KMS-11 (cell line): ENCODE measurements at regions not wholly inside any gene's neighbourhood (a gene's known extent, or its start where the extent isn't known, plus 50 kb on each side); places are given as distances from the start of the nearest gene placed in this dataset.

Experiments
- H2AFZ ChIP-seq: fragments of 200-600 bp; sonication (generic); 2 replicates; pipeline ENCODE4 v1.6.1; 2016; ENCODE audit warnings: antibody characterized with exemption, mixed run types, low read depth
- H3K27ac ChIP-seq: fragments of 200-600 bp; sonication (generic); 2 replicates; pipeline ENCODE4 v1.6.1; 2016; ENCODE audit warnings: mild to moderate bottlenecking, mixed run types
- H3K27me3 ChIP-seq: fragments of 200-600 bp; sonication (generic); 2 replicates; pipeline ENCODE4 v1.6.1; 2017; ENCODE audit warnings: mild to moderate bottlenecking, low read depth, mixed run types, moderate library complexity; ENCODE audit not compliant: insufficient read depth
- H3K36me3 ChIP-seq: fragments of 200-600 bp; sonication (generic); 2 replicates; pipeline ENCODE4 v1.6.1; 2017; ENCODE audit warnings: mild to moderate bottlenecking, mixed run types; ENCODE audit not compliant: insufficient read depth
- H3K4me1 ChIP-seq: fragments of 200-600 bp; sonication (generic); 2 replicates; pipeline ENCODE4 v1.6.1; 2016; ENCODE audit warnings: mild to moderate bottlenecking, low read depth, mixed run types; ENCODE audit not compliant: poor library complexity, severe bottlenecking
- H3K4me2 ChIP-seq: fragments of 200-600 bp; sonication (generic); 2 replicates; pipeline ENCODE4 v1.7.0; 2016; ENCODE audit warnings: mild to moderate bottlenecking, mixed run types
- H3K4me3 ChIP-seq: fragments of 200-600 bp; sonication (generic); IDR thresholded peaks from 2 replicates; pipeline ENCODE4 v1.6.1; 2017; ENCODE audit warnings: low read depth, low read length, mixed read lengths; ENCODE audit not compliant: insufficient read depth
- H3K79me2 ChIP-seq: fragments of 200-600 bp; sonication (generic); 2 replicates; pipeline ENCODE4 v1.6.1; 2016; ENCODE audit warnings: low read depth, mixed run types; ENCODE audit not compliant: insufficient read depth
- H3K9ac ChIP-seq: fragments of 200-600 bp; sonication (generic); 2 replicates; pipeline ENCODE4 v1.6.1; 2016; ENCODE audit warnings: mild to moderate bottlenecking, mixed run types
- H4K20me1 ChIP-seq: fragments of 200-600 bp; sonication (generic); 2 replicates; pipeline ENCODE4 v1.6.1; 2016; ENCODE audit warnings: mild to moderate bottlenecking, mixed run types; ENCODE audit not compliant: insufficient read depth
- TF ChIP-seq, protein P1 (sequence below): fragments of 200-600 bp; sonication (generic); conservative IDR thresholded peaks from 2 replicates; pipeline ENCODE4 v1.6.1; 2017; ENCODE audit warnings: low read depth, mild to moderate bottlenecking, antibody characterized with exemption, low read length, moderate library complexity, mixed read lengths

DNA sequence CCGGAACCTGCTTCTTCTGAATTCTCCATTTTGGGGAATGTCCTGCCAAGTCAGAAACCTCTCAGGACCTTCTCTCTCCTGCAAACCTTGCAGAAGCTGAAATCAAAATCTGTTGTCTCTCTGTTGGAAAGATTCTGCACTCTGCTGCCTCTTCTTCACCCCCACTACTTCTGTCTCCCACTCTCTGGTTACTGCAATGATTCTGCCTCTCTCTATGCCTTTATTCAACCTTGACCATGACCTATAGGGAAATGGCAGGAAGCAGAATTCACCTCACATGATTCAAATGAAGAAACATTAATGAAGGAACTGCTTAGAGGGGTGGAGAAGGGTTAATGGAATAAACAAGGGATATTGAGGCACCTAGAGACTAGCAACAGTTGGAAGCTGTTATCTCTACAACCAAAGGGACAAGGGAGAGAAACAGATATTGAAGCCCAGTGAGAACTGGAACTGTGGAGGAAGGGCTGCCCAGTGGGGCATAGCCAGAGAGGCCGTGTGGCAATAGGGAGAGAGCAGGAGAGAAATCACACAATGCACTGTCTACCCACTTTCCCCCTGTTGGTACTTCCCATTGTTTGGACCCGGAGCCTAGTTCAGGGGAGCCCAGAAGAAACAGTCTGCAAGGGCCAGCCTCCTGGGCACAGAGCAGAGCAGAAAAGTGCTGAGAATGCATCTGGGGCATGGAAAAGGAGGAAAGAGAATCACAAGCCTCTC lies 76.1 kb upstream of the JUN start:
- Histone ChIP-seq H2AFZ (no peak overlapping the region), H3K79me2 (no peaks in the 10 kb centered on the region), H3K4me3 (no peak overlapping the region), H3K27ac (no peak overlapping the region), H4K20me1 (no peaks in the 10 kb centered on the region), H3K4me2 (no peak overlapping the region), H3K4me1 (peaks cover 56% of the 10 kb centered on the region), H3K27me3 (no peaks in the 10 kb centered on the region), H3K9ac (no peak overlapping the region), H3K36me3 (no peaks in the 10 kb centered on the region)
- TF ChIP-seq, protein P1, sequence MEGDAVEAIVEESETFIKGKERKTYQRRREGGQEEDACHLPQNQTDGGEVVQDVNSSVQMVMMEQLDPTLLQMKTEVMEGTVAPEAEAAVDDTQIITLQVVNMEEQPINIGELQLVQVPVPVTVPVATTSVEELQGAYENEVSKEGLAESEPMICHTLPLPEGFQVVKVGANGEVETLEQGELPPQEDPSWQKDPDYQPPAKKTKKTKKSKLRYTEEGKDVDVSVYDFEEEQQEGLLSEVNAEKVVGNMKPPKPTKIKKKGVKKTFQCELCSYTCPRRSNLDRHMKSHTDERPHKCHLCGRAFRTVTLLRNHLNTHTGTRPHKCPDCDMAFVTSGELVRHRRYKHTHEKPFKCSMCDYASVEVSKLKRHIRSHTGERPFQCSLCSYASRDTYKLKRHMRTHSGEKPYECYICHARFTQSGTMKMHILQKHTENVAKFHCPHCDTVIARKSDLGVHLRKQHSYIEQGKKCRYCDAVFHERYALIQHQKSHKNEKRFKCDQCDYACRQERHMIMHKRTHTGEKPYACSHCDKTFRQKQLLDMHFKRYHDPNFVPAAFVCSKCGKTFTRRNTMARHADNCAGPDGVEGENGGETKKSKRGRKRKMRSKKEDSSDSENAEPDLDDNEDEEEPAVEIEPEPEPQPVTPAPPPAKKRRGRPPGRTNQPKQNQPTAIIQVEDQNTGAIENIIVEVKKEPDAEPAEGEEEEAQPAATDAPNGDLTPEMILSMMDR, result no peak

DNA sequence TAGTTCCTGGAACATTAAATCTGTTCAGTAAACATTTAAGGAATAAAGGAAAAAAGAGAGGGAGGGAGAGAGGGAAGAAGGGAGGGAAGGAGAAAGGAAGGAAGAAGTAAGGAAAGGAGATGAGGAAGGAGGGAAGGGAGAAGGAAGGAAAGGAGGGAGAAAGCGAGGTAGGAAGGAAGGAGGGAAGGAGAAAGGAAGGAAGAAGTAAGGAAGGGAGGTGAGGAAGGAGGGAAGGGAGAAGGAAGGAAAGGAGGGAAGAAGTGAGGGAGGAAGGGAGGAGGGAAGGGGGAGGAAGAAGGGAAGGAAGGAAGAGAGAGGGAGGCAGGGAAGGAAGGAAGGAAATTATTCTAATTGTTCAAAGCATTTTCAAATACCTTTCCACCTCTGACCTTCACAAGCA lies 77.2 kb upstream of the JUN start:
- no peak overlapping the region for H3K4me2 ChIP-seq
- no peak overlapping the region for H3K9ac ChIP-seq
- no peaks in the 10 kb centered on the region for H3K36me3 ChIP-seq
- no peaks in the 10 kb centered on the region for H4K20me1 ChIP-seq
- TF ChIP-seq, protein P1, result no peak
- no peak overlapping the region for H2AFZ ChIP-seq
- no peaks in the 10 kb centered on the region for H3K79me2 ChIP-seq
- no peaks in the 10 kb centered on the region for H3K27me3 ChIP-seq
- H3K4me3 ChIP-seq, result no peak overlapping the region
- no peak overlapping the region for H3K27ac ChIP-seq
- H3K4me1 ChIP-seq, result peaks cover 44% of the 10 kb centered on the region

DNA sequence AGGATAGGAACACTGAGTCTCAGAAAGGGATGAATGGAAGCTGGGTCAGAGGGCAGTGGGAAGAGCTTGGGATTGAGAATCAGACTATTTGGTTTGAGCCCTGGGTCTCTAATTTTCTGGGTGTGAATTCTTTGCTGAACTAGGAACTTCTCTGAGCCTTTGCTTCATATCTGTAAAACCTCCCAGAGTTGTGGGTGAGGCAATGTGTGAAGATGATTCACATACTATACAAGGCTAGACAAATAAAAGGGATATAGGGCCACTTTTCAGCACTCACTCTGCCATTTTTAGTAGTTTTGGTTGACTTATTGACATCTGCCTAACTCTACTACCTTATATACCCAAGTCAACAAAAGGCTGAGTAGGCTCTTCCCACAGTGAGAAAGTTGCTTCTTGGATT lies 77.7 kb upstream of the JUN start:
- no peak overlapping the region for H3K4me2 ChIP-seq

DNA sequence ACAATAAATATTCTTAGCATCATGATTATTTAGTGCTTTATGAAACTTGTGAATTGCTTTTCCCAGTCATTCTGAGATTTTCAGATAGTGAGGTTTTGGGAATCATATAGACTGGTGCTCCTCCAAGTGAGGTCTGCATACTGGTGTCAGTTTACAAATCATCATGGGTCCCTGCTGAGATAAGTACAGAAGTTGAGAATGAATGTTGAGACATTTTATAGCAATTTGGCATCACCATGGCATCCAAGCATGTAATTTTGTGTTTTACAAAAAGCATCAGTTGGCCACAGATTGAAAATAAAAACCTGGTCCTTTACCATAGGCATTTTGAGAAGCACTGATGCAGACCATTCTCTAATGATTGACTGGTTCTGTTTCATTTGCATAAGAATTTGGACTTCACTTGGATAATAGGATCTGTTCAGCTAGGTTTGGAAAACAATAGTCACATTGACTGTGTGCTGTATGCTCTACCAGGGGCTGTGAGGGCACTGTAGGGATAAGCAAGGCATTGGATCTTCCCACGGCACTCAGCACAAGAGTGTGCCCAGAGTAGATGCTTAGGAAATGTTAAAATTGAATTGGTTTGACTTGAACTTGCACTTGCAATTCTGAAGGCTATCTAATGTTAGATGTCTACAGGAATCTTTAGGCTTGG lies 79.0 kb upstream of the JUN start:
- Histone ChIP-seq H3K79me2 (no peaks in the 10 kb centered on the region), H3K4me1 (peaks cover 26% of the 10 kb centered on the region), H3K36me3 (no peaks in the 10 kb centered on the region), H3K27ac (no peak overlapping the region), H3K4me2 (no peak overlapping the region), H3K4me3 (no peak overlapping the region), H4K20me1 (no peaks in the 10 kb centered on the region), H3K27me3 (no peaks in the 10 kb centered on the region), H3K9ac (no peak overlapping the region), H2AFZ (no peak overlapping the region)
- TF ChIP-seq, protein P1, result no peak

More for the DNA sequence above, 77.7 kb upstream of the JUN start:
- Histone ChIP-seq H4K20me1 (no peaks in the 10 kb centered on the region), H3K4me3 (no peak overlapping the region), H3K9ac (no peak overlapping the region), H3K36me3 (no peaks in the 10 kb centered on the region), H3K79me2 (no peaks in the 10 kb centered on the region), H3K27ac (no peak overlapping the region), H3K4me1 (peaks cover 40% of the 10 kb centered on the region), H3K27me3 (no peaks in the 10 kb centered on the region), H2AFZ (no peak overlapping the region)
- TF ChIP-seq, protein P1, result no peak
